Natural killer cell (primary cell): ENCODE measurements at regions not wholly inside any gene's neighbourhood (a gene's known extent, or its start where the extent isn't known, plus 50 kb on each side); places are given as distances from the start of the nearest gene placed in this dataset.

Source experiments
- ATAC-seq, 3 donors: fragments of 150-1000 bp in 2 of 3; fragments of 200-7000 bp in 1 of 3; cut with Tn5 transposase; 1 replicate in 1 of 3; 2 replicates in 2 of 3; pipeline ENCODE4 v1.10.0; 2021; ENCODE audit warnings: mild to moderate bottlenecking in 2 of 3, moderate library complexity in 2 of 3
- DNase-seq, 2 donors: peaks; one replicate each; pipeline versions ENCODE4 v3.0.0 to v3.0.0-alpha.2; 2013 to 2021; ENCODE audit warnings: mixed read lengths in 1 of 2
- H3K27ac ChIP-seq: one replicate; pipeline ENCODE4 v1.5.1; 2013; ENCODE audit warnings: mild to moderate bottlenecking, low read length
- H3K27me3 ChIP-seq: one replicate; pipeline ENCODE4 v1.6.1; 2013; ENCODE audit warnings: low read length; ENCODE audit not compliant: control insufficient read depth, insufficient read depth
- H3K36me3 ChIP-seq: one replicate; pipeline ENCODE4 v1.6.1; 2013; ENCODE audit warnings: low read length; ENCODE audit not compliant: control insufficient read depth, insufficient read depth
- H3K4me1 ChIP-seq: one replicate; pipeline ENCODE4 v1.6.1; 2013; ENCODE audit warnings: low read length; ENCODE audit not compliant: control insufficient read depth, insufficient read depth
- H3K4me3 ChIP-seq: one replicate; pipeline ENCODE4 v1.5.1; 2013; ENCODE audit warnings: low read length
- H3K9me3 ChIP-seq: one replicate; pipeline ENCODE4 v1.6.1; 2013; ENCODE audit warnings: low read length; ENCODE audit not compliant: control insufficient read depth, insufficient read depth
- H3K27ac Mint-ChIP-seq, 2 donors: one replicate each; pipeline ENCODE4 v1.8.0; 2022; ENCODE audit warnings: mild to moderate bottlenecking in 2 of 2, mixed read lengths in 2 of 2, moderate library complexity in 1 of 2
- H3K27me3 Mint-ChIP-seq, 2 donors: one replicate each; pipeline ENCODE4 v1.8.0; 2022; ENCODE audit warnings: low read depth in 2 of 2, mixed read lengths in 2 of 2
- H3K36me3 Mint-ChIP-seq: one replicate; pipeline ENCODE4 v1.8.0; 2022; ENCODE audit warnings: mixed read lengths
- H3K4me1 Mint-ChIP-seq, 2 donors: one replicate each; pipeline ENCODE4 v1.8.0; 2022; ENCODE audit warnings: mixed read lengths in 2 of 2
- H3K4me3 Mint-ChIP-seq: one replicate; pipeline ENCODE4 v1.8.0; 2022; ENCODE audit warnings: mild to moderate bottlenecking, moderate library complexity, mixed read lengths
- H3K9me3 Mint-ChIP-seq, 2 donors: one replicate each; pipeline ENCODE4 v1.8.0; 2022; ENCODE audit warnings: mixed read lengths in 2 of 2
- CTCF ChIP-seq: fragments of 200-600 bp; IDR thresholded peaks from one replicate; pipeline ENCODE4 v1.8.0; 2022; ENCODE audit warnings: antibody characterized with exemption
- WGBS: methylation state at CpG from one replicate; pipeline ENCODE4 v1.1.7; 2013; ENCODE audit warnings: missing lambda C conversion rate; ENCODE audit not compliant: insufficient coverage; 5-methylcytosine and 5-hydroxymethylcytosine counted together
- intact Hi-C: fragments of 100-400 bp; cut with micrococcal nuclease; formaldehyde crosslinking; loops from one replicate; pipeline ENCODE4 v1.14.2; 2022

GRCh38 chr6:23106951-23107350 lies 537.6 kb downstream of the HDGFL1 start:
- Histone ChIP-seq H3K4me1 (no peaks in the 10 kb centered on the region), H3K27ac (no peak overlapping the region), H3K27me3 (no peaks in the 10 kb centered on the region), H3K4me3 (no peak overlapping the region), H3K36me3 (no peaks in the 10 kb centered on the region), H3K9me3 (no peaks in the 10 kb centered on the region)
- Mint-ChIP-seq H3K36me3 (no peaks in the 10 kb centered on the region), H3K4me3 (no peak overlapping the region), H3K27me3 (no peaks in the 10 kb centered on the region), H3K9me3 (peaks cover 18 to 25% of the 10 kb centered on the region in 2 donors), H3K27ac (no peak overlapping the region), H3K4me1 (no peaks in the 10 kb centered on the region)
- DNase-seq (no peak), ATAC-seq (no peak)
- no peak for TF ChIP-seq CTCF
- intact Hi-C loops = no loop called here
- WGBS = no CpG with 5 or more reads among the region's 2 CpGs

DNA sequence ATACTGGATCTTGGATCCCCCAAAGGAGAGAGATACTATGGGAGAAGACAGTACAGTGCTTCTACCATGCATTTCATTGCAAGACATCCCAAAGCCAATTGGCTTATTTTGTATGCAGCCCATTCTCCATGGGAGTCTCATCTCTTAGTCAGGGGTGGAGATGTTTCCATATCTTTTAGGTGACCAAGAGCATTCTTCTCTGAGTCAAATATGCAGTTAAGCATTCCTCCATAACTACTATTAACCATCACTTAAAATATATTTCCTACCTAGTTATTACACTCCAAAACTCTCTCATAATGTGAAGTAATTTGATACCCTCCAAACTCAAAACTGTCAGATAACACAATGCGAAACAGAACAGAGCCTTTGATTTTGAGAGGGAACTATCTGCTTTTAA lies 542.6 kb downstream of the HDGFL1 start:
- DNase-seq (no peak), ATAC-seq (no peak)
- peaks cover 2% of the 10 kb centered on the region for H3K9me3 ChIP-seq
- no peak overlapping the region for H3K27ac ChIP-seq
- TF ChIP-seq CTCF = no peak
- peaks cover 9% of the 10 kb centered on the region for H3K36me3 Mint-ChIP-seq
- H3K4me1 ChIP-seq = no peaks in the 10 kb centered on the region
- peaks cover 18 to 26% of the 10 kb centered on the region in 2 donors for H3K9me3 Mint-ChIP-seq
- H3K27ac Mint-ChIP-seq = no peak overlapping the region
- no peak overlapping the region for H3K4me3 ChIP-seq
- intact Hi-C loops = no loop called here
- no peaks in the 10 kb centered on the region for H3K36me3 ChIP-seq
- H3K4me3 Mint-ChIP-seq = no peak overlapping the region
- H3K27me3 ChIP-seq = no peaks in the 10 kb centered on the region
- 100% methylated on average over 1 of the region's 1 CpG for WGBS
- H3K4me1 Mint-ChIP-seq = no peaks in the 10 kb centered on the region
- no peaks in the 10 kb centered on the region for H3K27me3 Mint-ChIP-seq

GRCh38 chr6:23114812-23115504 lies 545.6 kb downstream of the HDGFL1 start:
- intact Hi-C loops = no loop called here
- no peak for ATAC-seq
- no peaks in the 10 kb centered on the region for H3K36me3 ChIP-seq
- no peak overlapping the region for H3K27ac ChIP-seq
- H3K4me1 ChIP-seq = no peaks in the 10 kb centered on the region
- Mint-ChIP-seq H3K27ac (no peak overlapping the region), H3K4me3 (no peak overlapping the region), H3K9me3 (peaks cover 11 to 18% of the 10 kb centered on the region in 2 donors), H3K4me1 (no peaks in the 10 kb centered on the region), H3K27me3 (no peaks in the 10 kb centered on the region), H3K36me3 (peaks cover 9% of the 10 kb centered on the region)
- WGBS = 70% methylated on average over 6 of the region's 6 CpGs
- H3K9me3 ChIP-seq = peaks cover 2% of the 10 kb centered on the region
- no peaks in the 10 kb centered on the region for H3K27me3 ChIP-seq
- no peak for DNase-seq
- H3K4me3 ChIP-seq = no peak overlapping the region
- no peak for TF ChIP-seq CTCF

DNA sequence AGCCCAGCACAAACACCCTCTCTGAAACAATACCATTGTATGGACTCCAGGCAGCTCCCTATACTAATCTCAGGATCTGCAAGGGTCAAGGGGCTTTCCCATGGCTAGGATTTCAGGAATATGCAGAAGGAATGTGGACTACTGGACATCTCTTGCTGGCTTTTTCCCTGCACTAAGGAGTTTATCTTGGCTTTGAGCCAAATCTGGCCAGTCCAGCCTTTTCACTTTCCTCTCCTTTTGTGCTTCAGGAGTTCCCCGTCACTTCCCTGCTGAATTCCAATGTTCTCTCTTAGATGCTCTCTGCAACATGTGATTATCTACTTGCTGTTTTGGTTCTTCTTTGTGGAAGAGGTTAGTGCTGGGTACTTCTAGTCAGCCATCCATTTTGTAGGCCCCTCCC lies 568.2 kb downstream of the HDGFL1 start:
- TF ChIP-seq CTCF = no peak
- no peak overlapping the region for H3K4me3 Mint-ChIP-seq
- H3K9me3 Mint-ChIP-seq = peaks cover 9 to 12% of the 10 kb centered on the region in 2 donors
- Histone ChIP-seq H3K4me1 (no peaks in the 10 kb centered on the region), H3K27me3 (no peaks in the 10 kb centered on the region), H3K36me3 (no peaks in the 10 kb centered on the region), H3K27ac (no peak overlapping the region), H3K4me3 (no peak overlapping the region), H3K9me3 (peaks cover 9% of the 10 kb centered on the region)
- H3K27ac Mint-ChIP-seq = no peak overlapping the region
- intact Hi-C loops = no loop called here
- H3K36me3 Mint-ChIP-seq = no peaks in the 10 kb centered on the region
- H3K4me1 Mint-ChIP-seq = no peaks in the 10 kb centered on the region
- ATAC-seq = no peak
- H3K27me3 Mint-ChIP-seq = no peaks in the 10 kb centered on the region
- no peak for DNase-seq
- WGBS = no CpG with 5 or more reads among the region's 1 CpG
